ENCODE measurements at regions not wholly inside any gene's neighbourhood (a gene's known extent, or its start where the extent isn't known, plus 50 kb on each side); places are given as distances from the start of the nearest gene placed in this dataset.
"Not testable (repeated sequence)": the region's sequence is repeated elsewhere in the genome, so short reads cannot be mapped to it uniquely, and the experiment has no call there.

DNA sequence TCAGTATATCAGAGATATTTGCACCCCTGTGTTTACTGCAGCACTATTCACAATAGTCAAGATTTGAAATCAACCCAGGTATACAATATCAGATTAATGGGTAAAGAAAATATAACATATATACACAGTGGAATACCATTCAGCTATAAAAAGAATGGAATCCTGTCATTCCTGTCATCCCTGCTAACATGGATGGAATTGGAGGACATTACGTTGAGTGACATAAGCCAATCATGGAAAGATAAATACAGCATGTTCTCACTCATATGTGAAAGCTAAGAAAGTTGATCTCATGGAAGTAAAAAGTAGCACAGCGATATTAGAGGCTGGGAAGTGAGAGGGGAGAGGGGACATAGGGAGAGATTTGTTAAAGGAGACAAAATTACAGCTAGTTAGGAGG is 171.0 kb downstream of the ARL5B start:
- DNase-seq (ENCODE audit: low read depth) (no peak), FAIRE-seq (no peak)
- TF ChIP-seq CTCF (IDR thresholded peaks at IDR 0.05; ENCODE audit: insufficient read depth, low read length, severe bottlenecking): no peak
- Histone ChIP-seq H3K4me3 (ENCODE audit: low read depth, low read length) (no peak overlapping the region), H3K27me3 (ENCODE audit: control insufficient read depth, insufficient read depth, low read length) (no peaks in the 10 kb centered on the region), H3K36me3 (ENCODE audit: control insufficient read depth, insufficient read depth, low read length) (no peaks in the 10 kb centered on the region)

DNA sequence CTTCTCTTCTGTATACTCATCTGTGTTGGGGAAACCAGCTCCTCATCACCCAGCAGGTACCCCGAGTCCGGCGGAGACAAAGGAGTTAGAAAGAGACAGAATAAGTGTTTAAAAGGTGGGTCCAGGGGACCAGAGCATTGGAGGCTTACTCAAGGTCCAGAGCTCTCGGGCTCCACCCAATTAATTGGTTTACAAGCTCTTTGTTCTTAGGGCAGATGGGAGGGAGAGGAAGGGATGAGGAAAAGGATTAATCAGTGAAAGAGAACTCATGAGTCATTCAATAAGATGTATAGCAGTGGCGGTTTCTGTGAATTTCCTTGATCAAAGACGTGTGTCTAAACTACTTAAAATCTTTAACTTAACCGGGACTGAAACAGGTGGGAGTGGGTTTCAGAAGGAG is 192.0 kb upstream of the MALRD1 start:
- not testable (repeated sequence) for DNase-seq (ENCODE audit: low read depth); H3K27me3 ChIP-seq (ENCODE audit: control insufficient read depth, insufficient read depth, low read length); H3K36me3 ChIP-seq (ENCODE audit: control insufficient read depth, insufficient read depth, low read length); H3K4me3 ChIP-seq (ENCODE audit: low read depth, low read length); FAIRE-seq

DNA sequence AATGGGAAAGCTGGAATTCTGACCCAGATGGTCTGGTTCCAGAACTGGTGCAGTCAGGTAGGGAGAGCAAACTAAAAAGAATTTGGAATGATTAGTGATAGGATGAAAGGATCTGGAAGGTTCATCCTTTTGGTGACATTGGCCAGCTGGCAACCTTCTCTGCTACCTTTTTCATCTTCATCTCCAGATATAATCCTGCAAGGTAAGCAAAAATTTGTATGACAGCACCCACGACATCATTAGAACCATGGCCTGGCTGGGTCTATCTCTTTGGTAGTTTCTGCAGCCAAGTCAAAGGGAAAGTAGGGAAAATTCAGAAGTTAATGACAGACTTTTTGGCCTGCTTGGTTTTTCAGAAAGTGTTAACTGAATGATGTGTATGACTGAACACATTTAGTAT is 188.9 kb upstream of the MALRD1 start:
- FAIRE-seq (no peak), DNase-seq (ENCODE audit: low read depth) (no peak)
- Histone ChIP-seq H3K4me3 (ENCODE audit: low read depth, low read length) (no peak overlapping the region), H3K27me3 (ENCODE audit: control insufficient read depth, insufficient read depth, low read length) (no peaks in the 10 kb centered on the region), H3K36me3 (ENCODE audit: control insufficient read depth, insufficient read depth, low read length) (no peaks in the 10 kb centered on the region)
- no peak for TF ChIP-seq CTCF (IDR thresholded peaks at IDR 0.05; ENCODE audit: insufficient read depth, low read length, severe bottlenecking)

DNA sequence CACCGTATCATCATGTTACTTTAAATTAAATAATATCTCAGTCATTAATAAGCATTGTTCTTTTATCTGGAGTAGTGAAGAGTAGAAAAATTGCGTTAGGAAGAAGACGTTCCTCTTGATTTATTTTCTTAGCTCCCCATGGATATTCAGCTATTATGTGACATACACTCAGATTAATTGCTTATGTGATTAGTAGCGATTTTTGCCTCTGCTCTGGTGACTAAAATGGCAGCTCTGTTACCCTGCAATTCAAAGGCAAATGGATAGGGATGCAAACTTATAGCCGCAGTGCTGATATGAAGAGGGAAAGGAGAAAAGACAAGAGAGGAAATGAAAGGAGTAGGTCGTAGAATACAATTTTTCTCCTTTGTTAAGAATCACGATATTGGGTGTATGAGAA is 188.4 kb upstream of the MALRD1 start:
- no peak for FAIRE-seq
- Histone ChIP-seq H3K4me3 (ENCODE audit: low read depth, low read length) (no peak overlapping the region), H3K36me3 (ENCODE audit: control insufficient read depth, insufficient read depth, low read length) (no peaks in the 10 kb centered on the region), H3K27me3 (ENCODE audit: control insufficient read depth, insufficient read depth, low read length) (no peaks in the 10 kb centered on the region)
- DNase-seq (ENCODE audit: low read depth): no peak
- TF ChIP-seq CTCF (IDR thresholded peaks at IDR 0.05; ENCODE audit: insufficient read depth, low read length, severe bottlenecking): no peak

- Histone ChIP-seq H3K36me3 (ENCODE audit: control insufficient read depth, insufficient read depth, low read length) (no peaks in the 10 kb centered on the region), H3K27me3 (ENCODE audit: control insufficient read depth, insufficient read depth, low read length) (no peaks in the 10 kb centered on the region), H3K4me3 (ENCODE audit: low read depth, low read length) (no peak overlapping the region)
- DNase-seq (ENCODE audit: low read depth): no peak
- FAIRE-seq: no peak
- no peak for TF ChIP-seq CTCF (IDR thresholded peaks at IDR 0.05; ENCODE audit: insufficient read depth, low read length, severe bottlenecking)
Observed at GRCh38 chr10:18860631-18861240, 187.9 kb upstream of the MALRD1 start.

- DNase-seq (ENCODE audit: low read depth): no peak
Observed at GRCh38 chr10:18861382-18861781, 187.2 kb upstream of the MALRD1 start.

More at GRCh38 chr10:18861382-18861781, 187.2 kb upstream of the MALRD1 start:
- no peaks in the 10 kb centered on the region for H3K36me3 ChIP-seq (ENCODE audit: control insufficient read depth, insufficient read depth, low read length)
- no peak overlapping the region for H3K4me3 ChIP-seq (ENCODE audit: low read depth, low read length)
- H3K27me3 ChIP-seq (ENCODE audit: control insufficient read depth, insufficient read depth, low read length): no peaks in the 10 kb centered on the region
- FAIRE-seq: no peak
- TF ChIP-seq CTCF (IDR thresholded peaks at IDR 0.05; ENCODE audit: insufficient read depth, low read length, severe bottlenecking): no peak
